HL-60 (cell line): ENCODE measurements at regions not wholly inside any gene's neighbourhood (a gene's known extent, or its start where the extent isn't known, plus 50 kb on each side); places are given as distances from the start of the nearest gene placed in this dataset.
A peak's percentile ranks its signal among the peaks of the same experiment; 100 is the strongest.

Experiments
- DNase-seq, 2 experiments: peaks; one replicate each; pipeline ENCODE4 v3.0.0-alpha.2; 2010 to 2020; ENCODE audit warnings: low read depth in 1 of 2, low spot score in 1 of 2
- H3K27ac ChIP-seq: fragments of 250-450 bp; sonication (Bioruptor Pico); replicated peaks from 2 replicates; pipeline ENCODE4 v1.5.1; 2020; ENCODE audit warnings: mild to moderate bottlenecking, moderate library complexity
- H3K27me3 ChIP-seq: fragments of 250-450 bp; sonication (Bioruptor Pico); 2 replicates; pipeline ENCODE4 v1.5.1; 2021; ENCODE audit warnings: mild to moderate bottlenecking, moderate library complexity; ENCODE audit not compliant: insufficient read depth, poor library complexity, severe bottlenecking
- H3K4me3 ChIP-seq: replicated peaks from 2 replicates; pipeline ENCODE4 v1.5.1; 2011; ENCODE audit warnings: mild to moderate bottlenecking, control low read depth, low read length; ENCODE audit not compliant: insufficient read depth
- GABPA ChIP-seq: IDR thresholded peaks from 2 replicates; pipeline ENCODE4 v1.6.1; 2012; ENCODE audit warnings: low read depth
- POLR2AphosphoS5 ChIP-seq: IDR thresholded peaks from 2 replicates; pipeline ENCODE4 v1.6.1; 2012; ENCODE audit warnings: low read depth
- REST ChIP-seq: IDR thresholded peaks from 2 replicates; pipeline ENCODE4 v1.6.1; 2012; ENCODE audit warnings: low read depth; ENCODE audit not compliant: insufficient replicate concordance
- SPI1 ChIP-seq: IDR thresholded peaks from 2 replicates; pipeline ENCODE4 v1.6.1; 2012; ENCODE audit warnings: low read depth, mild to moderate bottlenecking, borderline replicate concordance
- TF ChIP-seq, protein P1 (sequence below): IDR thresholded peaks from one replicate; pipeline ENCODE4 v1.5.1; 2011; ENCODE audit warnings: low read length, control low read depth, inconsistent platforms; ENCODE audit not compliant: insufficient read depth

- no peaks in the 10 kb centered on the region for H3K27me3 ChIP-seq
- H3K4me3 ChIP-seq: no peak overlapping the region
- no peak for DNase-seq
- TF ChIP-seq POLR2AphosphoS5: no peak
- H3K27ac ChIP-seq: no peak overlapping the region
Observed at GRCh38 chrX:25083661-25084060, 67.9 kb upstream of the ARX start.

- Histone ChIP-seq H3K4me3 (no peak overlapping the region), H3K27me3 (no peaks in the 10 kb centered on the region), H3K27ac (no peak overlapping the region)
- DNase-seq: no peak
- TF ChIP-seq POLR2AphosphoS5: no peak
Observed at GRCh38 chrX:25079020-25079419, 63.3 kb upstream of the ARX start.

DNA sequence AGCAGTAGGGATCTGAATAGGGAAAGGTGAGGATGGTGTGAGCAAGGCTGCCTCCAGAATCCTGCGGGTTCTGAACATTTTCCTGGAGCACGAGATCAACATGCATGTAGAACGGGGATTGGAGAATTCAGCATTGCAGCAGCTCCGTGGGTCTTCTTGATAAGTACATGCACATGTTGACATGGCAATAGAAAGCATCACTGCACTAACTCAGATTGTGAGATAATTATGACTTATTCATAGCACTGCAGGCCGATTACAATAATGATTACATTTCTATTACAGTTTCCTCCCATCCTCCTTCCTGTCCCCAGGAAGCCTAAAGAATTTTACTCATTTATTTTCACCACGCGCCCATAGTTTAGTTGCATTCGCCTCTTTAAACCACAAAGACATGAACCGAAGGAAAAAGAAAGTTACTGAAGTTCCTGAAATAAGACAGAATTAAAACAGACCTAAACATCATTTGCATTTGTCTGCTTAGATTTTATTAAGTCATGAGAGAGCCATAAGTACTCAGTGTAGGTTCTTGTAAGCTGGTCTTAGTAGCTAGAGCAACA, 61.3 kb upstream of the ARX start:
- TF ChIP-seq SPI1 (no peak), GABPA (no peak), POLR2AphosphoS5 (no peak), REST (no peak)
- TF ChIP-seq, protein P1, sequence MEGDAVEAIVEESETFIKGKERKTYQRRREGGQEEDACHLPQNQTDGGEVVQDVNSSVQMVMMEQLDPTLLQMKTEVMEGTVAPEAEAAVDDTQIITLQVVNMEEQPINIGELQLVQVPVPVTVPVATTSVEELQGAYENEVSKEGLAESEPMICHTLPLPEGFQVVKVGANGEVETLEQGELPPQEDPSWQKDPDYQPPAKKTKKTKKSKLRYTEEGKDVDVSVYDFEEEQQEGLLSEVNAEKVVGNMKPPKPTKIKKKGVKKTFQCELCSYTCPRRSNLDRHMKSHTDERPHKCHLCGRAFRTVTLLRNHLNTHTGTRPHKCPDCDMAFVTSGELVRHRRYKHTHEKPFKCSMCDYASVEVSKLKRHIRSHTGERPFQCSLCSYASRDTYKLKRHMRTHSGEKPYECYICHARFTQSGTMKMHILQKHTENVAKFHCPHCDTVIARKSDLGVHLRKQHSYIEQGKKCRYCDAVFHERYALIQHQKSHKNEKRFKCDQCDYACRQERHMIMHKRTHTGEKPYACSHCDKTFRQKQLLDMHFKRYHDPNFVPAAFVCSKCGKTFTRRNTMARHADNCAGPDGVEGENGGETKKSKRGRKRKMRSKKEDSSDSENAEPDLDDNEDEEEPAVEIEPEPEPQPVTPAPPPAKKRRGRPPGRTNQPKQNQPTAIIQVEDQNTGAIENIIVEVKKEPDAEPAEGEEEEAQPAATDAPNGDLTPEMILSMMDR: no peak
- Histone ChIP-seq H3K4me3 (no peak overlapping the region), H3K27me3 (no peaks in the 10 kb centered on the region), H3K27ac (no peak overlapping the region)
- no peak for DNase-seq

DNA sequence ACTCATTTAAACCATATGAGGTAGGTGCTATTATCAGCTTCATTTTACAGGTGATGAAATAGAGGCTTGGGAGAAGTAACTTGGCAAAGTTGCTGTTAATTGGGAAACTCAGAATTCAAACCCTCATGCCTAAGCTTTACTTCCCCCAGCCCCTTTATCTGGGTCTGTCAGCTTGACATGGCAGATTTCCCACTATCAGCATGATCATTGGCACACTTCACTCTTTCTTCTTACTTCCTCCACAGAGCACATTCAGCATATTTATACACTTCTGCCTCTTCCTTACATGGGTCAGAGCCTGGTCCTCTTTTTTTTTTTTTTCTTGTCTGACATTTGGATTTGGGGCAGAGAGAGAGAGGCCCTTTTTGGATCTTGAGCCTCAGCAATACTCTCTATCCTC, 56.5 kb upstream of the ARX start:
- peak in 1 of 2 experiments; percentile 10 for DNase-seq
- TF ChIP-seq REST (no peak), POLR2AphosphoS5 (no peak), GABPA (no peak), SPI1 (no peak)
- TF ChIP-seq, protein P1: no peak
- no peak overlapping the region for H3K4me3 ChIP-seq
- H3K27me3 ChIP-seq: no peaks in the 10 kb centered on the region
- H3K27ac ChIP-seq: no peak overlapping the region

DNA sequence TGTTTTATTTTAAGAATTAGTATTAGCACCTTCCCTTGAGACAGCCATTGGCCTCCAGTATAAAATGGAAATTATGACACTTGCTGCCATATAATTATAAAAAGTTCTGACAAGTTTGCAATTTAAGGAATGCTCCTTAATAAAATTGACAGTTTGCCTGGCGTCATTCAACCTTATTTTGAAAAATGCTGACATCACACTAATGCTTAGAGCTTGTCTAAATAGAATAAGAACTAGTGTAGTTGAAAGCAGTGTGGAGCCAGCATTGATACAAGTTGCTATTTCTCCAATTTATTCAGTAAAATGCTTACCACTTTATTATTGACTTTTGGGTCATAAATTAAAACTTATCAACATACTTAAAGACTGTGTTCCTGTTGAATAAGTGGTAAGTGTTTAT, 54.3 kb upstream of the ARX start:
- TF ChIP-seq SPI1: no peak
- TF ChIP-seq, protein P1: no peak
- no peak for TF ChIP-seq GABPA
- no peak for TF ChIP-seq REST
- TF ChIP-seq POLR2AphosphoS5: no peak
- H3K27me3 ChIP-seq: no peaks in the 10 kb centered on the region

More for the DNA sequence above, 54.3 kb upstream of the ARX start:
- no peak for DNase-seq
- Histone ChIP-seq H3K27ac (no peak overlapping the region), H3K4me3 (no peak overlapping the region)
